ENCODE measurements at regions not wholly inside any gene's neighbourhood (a gene's known extent, or its start where the extent isn't known, plus 50 kb on each side); places are given as distances from the start of the nearest gene placed in this dataset.

DNA sequence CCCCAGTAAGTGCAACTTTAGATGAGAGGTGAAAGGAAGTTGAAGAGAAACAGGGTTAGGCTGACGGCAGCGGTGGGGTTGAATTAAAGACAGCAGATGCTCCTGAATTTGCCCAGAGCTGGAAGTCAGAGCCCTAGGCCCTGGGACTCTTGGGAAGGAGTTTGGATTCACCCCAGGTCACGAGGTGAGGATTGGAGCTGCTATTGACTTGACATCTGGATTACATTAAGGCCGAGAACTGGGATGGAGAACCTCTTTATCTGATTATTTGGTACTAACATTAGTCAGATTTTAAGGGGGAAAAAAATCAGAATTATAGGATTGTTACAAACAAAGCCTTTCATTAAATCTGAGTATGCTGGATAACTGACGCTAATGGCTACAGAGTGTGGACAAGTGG, 367.2 kb downstream of the ZNF536 start:
- TF ChIP-seq, protein P1, sequence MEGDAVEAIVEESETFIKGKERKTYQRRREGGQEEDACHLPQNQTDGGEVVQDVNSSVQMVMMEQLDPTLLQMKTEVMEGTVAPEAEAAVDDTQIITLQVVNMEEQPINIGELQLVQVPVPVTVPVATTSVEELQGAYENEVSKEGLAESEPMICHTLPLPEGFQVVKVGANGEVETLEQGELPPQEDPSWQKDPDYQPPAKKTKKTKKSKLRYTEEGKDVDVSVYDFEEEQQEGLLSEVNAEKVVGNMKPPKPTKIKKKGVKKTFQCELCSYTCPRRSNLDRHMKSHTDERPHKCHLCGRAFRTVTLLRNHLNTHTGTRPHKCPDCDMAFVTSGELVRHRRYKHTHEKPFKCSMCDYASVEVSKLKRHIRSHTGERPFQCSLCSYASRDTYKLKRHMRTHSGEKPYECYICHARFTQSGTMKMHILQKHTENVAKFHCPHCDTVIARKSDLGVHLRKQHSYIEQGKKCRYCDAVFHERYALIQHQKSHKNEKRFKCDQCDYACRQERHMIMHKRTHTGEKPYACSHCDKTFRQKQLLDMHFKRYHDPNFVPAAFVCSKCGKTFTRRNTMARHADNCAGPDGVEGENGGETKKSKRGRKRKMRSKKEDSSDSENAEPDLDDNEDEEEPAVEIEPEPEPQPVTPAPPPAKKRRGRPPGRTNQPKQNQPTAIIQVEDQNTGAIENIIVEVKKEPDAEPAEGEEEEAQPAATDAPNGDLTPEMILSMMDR (IDR thresholded peaks at IDR 0.05; ENCODE audit: extremely low read depth, missing control alignments), result no peak

DNA sequence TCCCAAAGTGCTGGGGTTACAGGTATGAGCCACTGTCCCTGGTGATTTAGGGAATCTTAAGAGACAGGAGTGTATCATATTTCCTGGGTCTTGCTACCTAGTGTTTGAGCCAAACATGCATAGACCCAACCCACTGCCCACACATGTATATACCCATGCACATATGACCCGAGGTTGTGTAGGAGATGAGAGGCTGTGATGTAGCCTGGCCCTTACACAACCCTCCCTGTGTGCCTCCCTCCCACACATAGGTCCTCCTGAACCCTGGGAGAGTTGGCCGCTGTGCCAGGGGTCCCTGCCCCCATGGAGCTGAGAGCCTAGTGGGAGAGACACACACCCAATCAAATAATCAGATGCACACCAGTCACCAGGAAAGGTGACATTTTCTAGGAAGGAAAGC, 365.9 kb downstream of the ZNF536 start:
- DNase-seq (ENCODE audit: low spot score), result no peak
- TF ChIP-seq, protein P1 (IDR thresholded peaks at IDR 0.05; ENCODE audit: extremely low read depth, missing control alignments), result no peak

More for the DNA sequence above, 367.2 kb downstream of the ZNF536 start:
- no peak for DNase-seq (ENCODE audit: low spot score)

DNA sequence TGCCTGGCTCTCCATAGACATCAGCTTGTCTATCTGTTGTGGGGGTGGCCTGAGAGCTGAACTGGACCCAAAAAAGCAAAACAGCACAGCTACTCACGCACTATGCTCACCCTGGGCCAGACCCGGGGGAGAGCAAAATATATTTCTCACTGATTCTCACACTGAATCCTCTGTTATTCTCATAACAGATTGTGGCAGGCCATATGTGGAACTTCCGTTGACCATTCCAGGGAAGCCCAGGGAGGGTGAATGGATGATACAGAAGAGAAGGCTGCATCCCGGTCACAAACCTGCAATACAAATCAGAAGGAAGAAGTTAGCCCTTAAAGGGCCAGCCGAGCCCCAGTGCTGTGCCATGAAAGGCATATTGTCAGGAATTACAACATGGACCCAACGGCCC, 362.5 kb downstream of the ZNF536 start:
- no peak for DNase-seq (ENCODE audit: low spot score)
- TF ChIP-seq, protein P1 (IDR thresholded peaks at IDR 0.05; ENCODE audit: extremely low read depth, missing control alignments), result no peak

DNA sequence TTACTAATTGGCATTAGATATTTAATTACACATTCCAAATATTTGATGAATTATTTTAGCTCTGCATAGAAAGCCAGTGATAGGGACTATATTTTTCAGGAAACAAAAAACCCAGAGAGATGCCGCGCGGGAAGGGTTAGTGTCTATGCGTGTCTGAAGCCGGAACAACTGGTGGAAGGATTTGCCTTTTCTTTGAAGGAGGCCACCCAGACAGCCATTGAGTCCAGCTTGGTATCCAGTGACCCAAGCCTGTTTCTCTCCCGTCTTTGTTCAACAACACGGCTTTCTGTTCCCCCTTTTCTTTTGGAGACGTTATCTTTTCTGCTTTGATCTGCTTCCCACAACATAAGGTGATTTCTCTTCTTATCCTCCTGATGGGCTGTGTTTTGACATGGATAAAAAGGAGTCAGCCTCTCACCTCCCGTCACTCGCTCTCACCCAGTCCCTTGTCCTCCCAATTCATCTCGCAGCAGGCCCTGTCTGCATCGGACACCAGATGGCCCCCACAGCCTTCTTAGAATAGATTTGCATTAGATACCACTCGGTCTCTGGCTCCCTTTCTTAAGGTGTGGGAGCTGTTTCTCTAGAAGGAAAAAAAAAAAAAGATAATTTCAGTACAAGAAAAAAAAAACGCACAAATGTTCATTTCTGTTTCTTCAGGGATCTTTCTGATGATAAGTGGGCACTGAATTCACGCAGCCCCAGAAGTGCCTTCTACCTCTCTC, 361.8 kb downstream of the ZNF536 start:
- no peak for DNase-seq (ENCODE audit: low spot score)
- TF ChIP-seq, protein P1 (IDR thresholded peaks at IDR 0.05; ENCODE audit: extremely low read depth, missing control alignments), result no peak

DNA sequence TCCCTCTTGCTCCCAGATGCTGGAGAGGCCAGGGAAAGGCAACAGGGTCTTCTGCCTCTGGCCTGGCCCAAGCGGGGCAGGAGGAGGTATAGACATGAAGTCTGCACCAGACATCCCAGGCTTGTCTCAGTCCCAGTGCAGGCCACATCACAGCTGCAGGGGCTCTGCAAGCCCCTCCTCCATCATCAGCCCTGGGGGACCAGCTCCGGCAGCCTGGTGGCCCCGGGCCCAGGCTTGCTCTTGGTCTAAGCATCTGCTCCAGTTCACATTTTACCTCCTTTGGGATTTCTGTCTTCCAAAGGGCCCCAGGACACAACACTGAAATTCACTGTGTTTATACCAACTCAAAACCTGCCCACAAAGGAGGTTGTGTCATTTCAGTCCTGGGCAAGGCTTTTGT, 359.4 kb downstream of the ZNF536 start:
- TF ChIP-seq, protein P1 (IDR thresholded peaks at IDR 0.05; ENCODE audit: extremely low read depth, missing control alignments), result no peak
- no peak for DNase-seq (ENCODE audit: low spot score)

DNA sequence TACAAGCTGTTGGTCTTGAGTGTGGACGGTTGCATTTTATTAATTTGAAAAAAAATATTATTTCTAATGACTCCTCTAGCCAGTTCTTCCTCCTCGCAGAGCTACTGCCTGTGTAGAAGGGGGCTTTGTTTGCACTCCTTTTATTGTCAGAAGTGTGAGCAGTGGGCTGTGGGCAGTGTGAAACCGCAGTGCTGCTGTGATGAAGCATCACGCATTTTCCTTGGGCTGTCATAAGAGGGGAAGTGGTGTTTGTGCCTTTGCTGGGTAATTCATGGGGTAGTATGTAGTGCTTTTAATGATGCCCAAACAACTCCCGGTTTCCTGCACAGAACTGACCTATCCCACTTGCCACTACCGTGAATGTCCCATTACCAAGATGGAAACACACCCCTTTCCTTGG, 357.3 kb downstream of the ZNF536 start:
- TF ChIP-seq, protein P1 (IDR thresholded peaks at IDR 0.05; ENCODE audit: extremely low read depth, missing control alignments), result no peak
- DNase-seq (ENCODE audit: low spot score), result no peak

DNA sequence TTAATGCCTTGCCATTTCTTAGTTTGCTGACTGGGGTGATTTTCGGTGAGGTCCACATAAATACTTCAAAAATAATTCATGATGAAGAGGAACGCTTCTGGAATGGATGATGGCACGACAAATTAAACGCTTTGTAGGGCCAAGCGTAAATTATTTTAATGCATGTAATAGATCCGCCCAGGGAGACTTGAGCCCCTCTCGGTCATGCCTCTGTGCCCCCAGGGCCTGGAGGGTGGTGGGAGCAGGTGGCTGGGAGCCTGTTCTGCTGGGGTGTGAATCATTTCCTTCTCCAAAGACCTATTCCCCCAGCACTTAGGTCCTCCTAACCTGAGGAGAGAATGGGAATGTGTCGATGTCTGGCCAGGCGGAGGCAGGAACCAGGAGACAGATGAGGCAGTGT, 350.6 kb downstream of the ZNF536 start:
- TF ChIP-seq, protein P1 (IDR thresholded peaks at IDR 0.05; ENCODE audit: extremely low read depth, missing control alignments), result no peak
- DNase-seq (ENCODE audit: low spot score), result no peak
